Fibroblast of gingiva (primary cell): ENCODE measurements at regions not wholly inside any gene's neighbourhood (a gene's known extent, or its start where the extent isn't known, plus 50 kb on each side); places are given as distances from the start of the nearest gene placed in this dataset.

Experiments used
- DNase-seq: peaks from one replicate; pipeline ENCODE4 v3.0.0-alpha.2; 2011; ENCODE audit warnings: low read depth

DNA sequence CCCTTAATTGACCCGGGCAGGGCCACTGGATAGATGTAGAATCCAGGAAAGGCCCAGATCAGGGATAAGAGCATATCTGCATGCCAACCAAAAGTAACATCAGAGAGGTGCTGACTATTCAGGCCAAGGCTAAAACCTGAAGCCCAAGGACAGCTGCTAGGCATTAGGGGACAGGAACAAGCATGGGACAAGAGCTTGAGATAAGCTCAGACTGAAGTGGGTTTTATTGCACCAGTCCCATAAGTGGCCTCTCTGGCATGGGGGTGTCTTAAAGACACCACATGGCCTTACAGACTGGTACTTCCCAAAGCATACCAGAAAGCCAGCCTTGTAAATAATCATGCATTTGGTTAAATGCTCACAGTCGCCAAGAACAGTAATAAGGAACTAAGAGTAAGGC lies 376.1 kb downstream of the FBXW7 start:
- DNase-seq, result no peak

DNA sequence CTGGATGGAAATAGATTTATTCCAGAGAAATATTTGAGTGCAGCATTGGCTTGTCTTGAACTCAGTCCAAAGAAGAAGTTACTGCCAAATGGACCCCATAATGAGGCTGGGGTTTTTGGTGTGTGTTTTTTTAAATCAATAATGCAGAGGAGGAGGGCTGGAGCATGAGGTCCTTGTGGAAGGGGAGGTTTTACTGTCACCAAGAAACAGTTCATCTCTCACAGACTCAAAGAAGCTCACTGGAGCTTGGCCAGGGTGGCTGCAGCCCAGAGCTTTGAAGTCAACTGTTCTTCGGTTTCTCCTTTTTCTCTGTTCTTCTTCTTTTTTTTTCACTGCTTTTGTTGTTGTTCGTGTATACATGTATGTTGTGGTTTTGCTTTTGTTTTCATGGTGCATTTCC lies 377.7 kb downstream of the FBXW7 start:
- no peak for DNase-seq

DNA sequence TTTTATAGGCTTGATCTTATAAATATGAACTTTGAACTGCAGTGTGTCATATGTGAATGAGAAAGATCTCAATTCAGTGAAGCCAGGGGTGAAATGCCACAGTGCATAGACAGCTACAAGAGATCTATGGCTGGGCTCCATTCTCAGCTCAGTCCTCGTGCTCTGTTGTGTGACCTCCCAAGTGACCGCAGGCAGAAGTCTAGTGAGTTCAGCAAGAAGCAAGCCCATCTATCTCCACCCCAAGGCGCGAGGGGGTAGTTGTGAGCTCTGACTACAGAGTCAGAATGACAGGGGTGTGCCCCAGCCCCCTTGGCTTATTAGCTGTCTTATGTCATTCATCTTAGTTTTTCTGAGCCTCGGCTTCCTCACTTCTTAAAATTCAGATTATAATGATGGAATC lies 378.3 kb downstream of the FBXW7 start:
- DNase-seq, result no peak

DNA sequence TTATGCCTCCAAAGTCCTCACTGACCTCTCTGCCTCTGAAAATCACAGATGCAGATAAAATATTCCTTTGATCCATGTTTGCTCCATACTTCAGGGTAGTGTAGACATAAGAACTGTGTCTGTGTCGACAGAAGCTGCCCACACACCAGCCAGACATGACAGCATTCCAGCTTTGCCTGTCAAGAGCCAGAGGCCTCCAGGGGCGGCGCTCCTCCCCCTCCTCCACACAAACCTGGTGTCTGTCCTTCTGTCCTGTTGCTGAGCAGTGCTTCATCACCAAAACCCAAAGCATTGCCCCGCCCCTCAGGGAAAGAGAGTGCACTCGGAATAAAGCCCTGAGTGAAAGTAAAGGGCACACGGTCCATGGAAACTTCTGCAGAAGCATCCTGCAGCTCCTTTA lies 379.4 kb downstream of the FBXW7 start:
- DNase-seq, result no peak

DNA sequence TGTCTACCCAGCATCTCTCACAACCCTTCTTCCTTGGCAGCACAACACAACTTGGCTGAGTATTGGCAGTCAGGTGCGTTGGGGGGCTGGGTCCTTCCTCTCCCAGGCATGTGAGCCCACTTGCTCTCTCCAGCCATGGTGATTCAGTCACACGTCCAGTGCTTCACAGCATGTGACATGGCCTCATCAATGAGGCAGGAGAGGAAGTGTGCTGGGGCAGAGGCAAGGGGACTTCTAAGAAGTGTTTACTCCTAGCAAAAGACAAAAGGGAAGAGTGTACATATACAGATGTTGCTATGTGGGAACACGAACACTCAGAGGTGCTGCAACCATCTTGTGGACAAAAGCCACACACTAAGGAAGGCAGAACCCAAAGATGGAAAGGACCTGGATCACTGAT lies 380.8 kb downstream of the FBXW7 start:
- no peak for DNase-seq

DNA sequence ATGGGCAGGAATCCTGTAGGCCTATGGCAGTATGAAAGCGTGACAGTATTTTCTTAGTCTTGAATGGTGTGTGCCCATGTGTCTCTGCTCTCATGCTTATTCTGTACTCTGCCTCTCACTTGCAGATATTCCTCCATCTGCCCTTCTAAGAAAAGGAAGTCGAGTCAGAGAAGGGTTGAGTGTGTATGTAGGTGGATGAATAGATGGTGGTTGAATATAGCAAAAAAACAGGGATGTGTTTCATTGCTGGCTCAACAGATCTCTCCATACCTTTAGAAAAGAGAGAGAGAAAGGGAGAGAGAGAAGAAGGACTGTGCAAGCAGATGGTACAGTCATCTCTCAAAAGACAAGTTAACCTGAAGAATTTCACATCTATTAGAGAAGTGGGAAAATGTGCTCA lies 381.5 kb downstream of the FBXW7 start:
- DNase-seq, result no peak

DNA sequence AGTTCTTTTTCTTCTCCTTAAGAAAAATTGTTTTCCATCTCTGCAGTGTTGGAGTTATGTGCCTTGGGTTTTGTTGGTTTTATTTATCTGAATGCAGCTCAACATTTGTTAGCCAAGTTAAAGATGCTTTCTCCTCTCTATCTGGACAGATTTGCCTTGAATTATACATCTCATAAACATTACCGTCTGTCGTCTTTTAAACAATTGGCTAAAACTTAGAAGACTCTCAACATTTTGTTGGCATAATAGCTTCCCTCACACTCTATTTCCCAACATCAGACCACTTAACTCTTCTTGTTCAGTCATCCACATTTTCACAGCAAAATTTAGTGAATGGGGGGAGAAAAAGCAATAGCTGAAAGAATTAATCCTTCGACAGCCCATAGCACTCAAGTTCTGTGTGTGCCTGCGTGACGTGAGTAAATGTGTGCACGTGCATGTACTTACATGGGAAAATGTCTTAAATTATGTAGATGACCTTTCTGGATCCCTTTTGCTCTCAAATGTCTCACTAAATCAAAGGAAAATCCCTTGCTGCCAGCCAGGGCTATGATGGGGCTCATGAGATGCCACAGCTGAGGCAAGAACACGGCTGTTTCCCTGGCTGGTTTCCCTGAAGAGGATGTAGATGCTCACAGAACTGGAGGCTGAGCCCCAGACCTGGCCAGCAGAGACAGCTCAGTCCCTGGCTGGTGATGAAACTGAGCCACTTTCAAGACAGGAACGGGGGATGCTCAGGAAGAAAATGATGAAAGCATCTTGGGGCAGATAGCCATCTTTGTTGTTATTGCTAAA lies 382.2 kb downstream of the FBXW7 start:
- DNase-seq, result no peak

DNA sequence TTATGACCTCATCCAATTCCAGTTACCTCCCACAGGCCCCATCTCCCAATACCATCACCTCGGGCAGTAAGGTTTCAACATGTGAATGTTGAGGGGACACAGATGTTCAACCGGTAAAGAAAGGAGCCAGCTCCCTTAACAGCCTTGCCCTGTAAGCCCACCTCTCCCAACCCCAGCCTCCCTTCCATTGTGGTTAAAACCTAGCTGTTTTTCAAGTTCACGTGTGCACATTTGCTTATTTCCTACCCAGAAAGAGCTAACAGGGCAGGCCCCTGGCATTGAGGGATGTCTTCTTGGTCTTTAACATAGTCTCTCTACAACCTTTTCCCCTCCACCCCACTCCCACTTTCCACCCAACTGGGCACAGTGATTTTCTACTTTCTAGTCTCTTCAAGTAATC lies 385.7 kb downstream of the FBXW7 start:
- DNase-seq, result no peak

DNA sequence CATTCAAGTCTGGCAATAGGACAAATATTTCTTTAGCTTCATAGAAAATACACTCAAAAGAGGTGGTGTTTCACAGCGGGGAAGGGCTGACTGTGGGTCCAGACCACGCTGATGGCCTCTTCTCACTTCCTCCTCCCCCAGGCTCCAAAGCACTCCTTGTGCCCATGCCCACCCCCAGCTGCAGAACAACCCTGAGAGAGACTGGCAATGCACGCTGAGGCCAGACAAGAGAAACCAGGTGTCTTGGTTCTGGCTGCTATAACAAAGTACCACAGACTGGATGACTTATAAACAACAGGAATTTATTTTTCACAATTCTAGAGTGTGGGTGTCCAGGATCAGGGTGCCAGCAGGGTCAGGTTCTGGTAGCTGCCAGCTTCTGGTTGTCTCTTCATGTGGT lies 386.1 kb downstream of the FBXW7 start:
- no peak for DNase-seq

DNA sequence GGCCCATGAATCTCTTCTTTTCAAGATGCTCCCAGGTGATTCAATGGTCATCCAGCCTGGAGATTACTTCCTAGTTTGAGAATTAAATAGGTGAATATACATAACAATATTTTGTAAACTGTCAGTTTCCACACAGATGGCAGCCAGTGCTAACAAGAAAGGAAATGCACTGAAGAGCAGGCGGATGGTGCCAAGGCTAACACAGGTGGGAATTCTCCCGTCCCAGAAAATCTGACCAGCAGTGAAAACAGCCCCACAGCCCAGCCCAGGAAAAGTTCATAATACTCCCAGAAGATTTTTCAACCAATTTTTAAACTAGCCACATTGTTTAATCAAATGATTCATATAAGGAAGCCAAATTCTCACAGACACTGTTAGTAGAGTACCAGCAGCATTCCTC lies 387.2 kb upstream of the GATB start:
- DNase-seq, result no peak

DNA sequence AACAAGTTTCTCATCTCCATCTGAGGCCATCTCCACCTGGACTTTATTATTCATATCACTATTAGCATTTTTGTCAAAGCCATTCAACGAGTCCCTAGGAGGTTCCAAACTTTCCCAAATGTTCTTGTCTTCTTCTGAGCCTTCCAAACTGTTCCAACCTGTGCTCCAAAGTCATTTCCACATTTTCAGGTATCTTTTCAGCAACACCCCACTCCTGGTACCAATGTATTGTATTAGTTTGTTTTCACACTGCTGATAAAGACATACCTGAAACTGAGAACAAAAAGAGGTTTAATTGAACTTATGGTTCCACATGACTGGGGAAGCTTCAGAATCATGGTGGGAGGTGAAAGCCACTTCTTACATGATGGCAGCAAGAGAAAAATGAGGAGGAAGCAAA lies 385.4 kb upstream of the GATB start:
- DNase-seq, result no peak

DNA sequence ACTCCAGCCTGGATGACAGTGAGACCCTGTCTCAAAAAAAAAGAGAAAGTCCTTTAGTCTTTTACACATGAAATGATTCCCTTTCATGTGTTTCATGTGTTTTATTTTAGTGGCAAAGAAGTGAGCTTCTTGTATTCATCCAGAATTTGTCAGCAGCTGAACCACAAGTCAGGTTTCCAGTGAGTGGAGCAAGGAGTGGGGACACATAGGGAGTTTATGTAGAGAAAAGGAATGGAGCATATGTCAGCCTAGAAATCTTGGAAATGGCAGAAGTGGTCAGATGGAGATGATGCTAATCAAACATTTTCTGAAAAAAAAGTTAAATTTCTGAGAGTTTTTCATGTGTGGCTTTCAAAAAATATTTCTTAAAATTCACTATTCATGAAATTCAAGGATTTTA lies 383.0 kb upstream of the GATB start:
- no peak for DNase-seq

DNA sequence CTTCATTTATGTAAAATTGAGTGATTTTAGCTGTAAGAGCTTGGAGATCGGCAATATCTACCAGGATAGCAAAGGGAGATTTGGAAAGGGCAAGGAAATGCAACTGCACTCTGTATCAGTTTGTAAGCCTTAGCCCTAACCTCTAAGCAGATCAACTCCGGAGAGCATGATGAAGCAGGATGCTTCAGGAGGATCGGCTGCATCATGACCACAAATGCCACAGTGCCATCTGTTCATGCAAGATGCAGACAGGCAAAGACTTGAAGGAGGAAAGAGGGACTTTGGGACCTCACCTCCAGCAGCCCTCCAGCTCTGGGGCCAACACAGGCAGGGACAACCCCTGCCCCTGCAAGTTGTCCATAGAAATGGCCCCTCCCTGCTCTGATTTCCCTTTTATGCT lies 377.6 kb upstream of the GATB start:
- DNase-seq, result no peak

DNA sequence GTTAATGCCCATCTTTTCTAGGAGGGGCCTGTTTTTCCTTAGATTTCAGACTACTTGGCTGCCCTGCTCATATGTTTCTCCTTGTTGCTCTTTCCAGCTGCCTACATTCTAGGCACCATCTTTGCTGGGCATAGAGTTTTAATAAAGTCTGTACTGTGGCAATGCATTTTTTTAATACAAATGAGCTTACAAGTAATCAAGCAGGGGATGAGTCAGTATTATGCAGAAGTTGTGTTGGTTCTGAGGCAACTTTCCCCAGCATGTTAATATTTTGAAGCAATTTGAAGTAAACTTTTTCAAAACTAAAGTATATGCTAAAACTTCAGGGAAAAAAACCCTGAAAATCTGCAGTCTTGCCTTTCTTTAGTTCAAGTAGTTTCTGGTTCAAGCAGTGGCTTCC lies 372.0 kb upstream of the GATB start:
- DNase-seq, result no peak

DNA sequence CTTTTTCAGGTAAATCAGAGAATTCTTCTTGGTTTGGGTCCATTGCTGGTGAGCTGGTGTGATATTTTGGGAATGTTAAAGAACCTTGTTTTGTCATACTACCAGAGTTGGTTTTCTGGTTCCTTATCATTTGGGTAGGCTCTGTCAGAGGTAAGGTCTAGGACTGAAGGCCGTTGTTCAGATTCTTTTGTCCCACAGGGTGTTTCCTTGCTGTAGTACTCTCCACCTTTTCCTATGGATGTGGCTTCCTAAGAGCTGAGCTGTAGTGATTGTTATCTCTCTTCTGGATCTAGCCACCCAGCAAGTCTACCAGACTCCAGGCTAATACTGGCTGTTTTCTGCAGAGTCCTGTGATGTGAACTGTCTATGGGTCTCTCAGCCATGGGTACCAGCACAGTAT lies 367.5 kb upstream of the GATB start:
- no peak for DNase-seq

DNA sequence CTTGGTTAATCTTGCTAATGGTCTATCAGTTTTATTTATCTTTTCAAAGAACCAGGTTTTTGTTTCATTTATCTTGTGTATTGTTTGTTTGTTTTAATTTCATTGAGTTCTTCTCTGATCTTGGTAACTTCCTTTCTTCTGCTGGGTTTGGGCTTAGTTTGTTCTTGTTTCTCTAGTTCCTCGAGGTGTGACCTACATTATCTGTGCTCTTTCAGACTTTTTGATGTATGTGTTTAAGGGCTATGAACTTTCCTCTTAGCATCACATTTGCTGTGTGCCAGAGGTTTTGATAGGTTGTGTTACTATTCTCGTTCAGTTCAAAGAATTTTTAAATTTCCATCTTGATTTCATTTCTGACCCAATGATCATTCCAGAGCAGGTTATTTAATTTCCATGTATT lies 365.4 kb upstream of the GATB start:
- DNase-seq, result no peak

DNA sequence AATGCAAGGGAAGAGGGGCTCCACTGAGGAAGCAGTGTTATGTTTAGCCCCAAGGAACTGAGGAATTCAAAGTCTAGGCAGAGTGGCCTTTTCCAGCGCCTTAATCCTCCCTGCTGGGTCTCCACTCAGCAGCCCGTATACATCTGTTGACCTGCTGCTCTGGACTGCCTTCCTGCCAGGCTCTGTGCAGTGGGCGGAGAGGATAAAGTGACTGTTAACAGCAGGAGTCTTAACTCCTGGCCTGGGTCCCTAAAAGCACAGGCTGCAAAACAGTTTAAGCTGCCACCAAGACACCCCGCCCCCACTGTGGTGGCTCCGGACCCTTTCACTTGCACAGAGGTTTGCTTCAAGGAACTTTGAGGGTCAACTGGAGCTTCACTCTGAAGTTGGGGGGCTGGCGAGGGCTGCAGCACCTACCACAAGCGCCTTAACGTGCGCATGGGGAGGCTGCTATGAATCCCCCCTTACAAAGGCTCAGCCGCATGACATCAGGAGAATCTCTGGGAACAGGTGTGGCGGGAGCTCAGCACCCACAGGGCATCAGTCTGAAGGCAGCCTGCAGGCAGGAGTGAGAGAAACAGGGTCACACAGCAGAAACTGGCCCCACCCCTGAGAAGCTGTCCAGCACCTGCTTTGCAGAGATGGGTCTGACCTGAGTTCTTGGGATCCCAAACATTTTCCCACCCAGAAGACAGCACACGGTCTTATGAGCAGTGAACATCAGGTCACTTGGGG lies 358.2 kb upstream of the GATB start:
- no peak for DNase-seq

DNA sequence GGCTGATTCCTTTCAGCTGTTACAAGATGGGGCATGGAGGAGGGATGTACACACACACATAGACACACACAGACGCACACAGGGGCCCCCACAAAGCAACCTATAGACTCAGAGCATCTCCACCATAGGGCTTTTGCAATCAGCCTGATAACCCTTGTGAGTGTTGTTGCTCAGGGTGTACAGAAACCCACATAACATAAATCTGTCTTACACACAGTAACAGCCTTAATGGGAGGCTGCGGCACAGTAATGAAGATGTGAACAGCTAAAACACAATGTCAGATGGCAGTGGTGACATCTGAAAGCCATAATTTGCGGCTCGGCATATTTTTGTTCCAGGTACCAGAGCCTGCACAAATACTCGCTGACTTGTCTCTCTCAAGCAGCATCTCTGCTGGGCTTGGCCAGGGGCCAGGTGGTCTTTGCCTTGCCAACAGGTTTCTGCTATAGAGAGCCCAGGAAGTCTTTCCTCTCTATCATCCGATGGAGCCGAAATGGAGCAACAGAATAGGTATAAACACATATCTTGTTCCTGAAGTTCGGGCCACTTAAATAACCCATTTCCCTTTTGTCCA lies 357.2 kb upstream of the GATB start:
- DNase-seq, result no peak

DNA sequence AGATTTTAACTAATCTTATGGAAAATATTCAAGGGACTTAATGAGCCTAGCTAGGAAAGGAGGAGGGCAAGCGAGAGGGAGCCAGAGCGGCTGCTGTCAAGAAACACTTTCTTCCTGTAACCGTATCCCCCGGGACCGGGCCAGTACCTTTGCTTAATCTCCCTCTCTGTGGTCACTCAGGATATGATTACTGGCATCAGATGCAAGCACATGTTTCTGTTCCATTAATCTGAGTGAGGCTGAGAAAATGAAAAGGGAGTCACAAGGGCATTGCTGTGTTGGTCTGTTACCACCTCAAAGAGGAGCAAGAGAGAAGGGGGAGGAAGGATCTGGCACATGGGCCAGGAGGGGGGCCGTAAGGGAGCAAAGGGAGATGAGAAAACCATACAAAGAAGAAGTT lies 356.7 kb upstream of the GATB start:
- DNase-seq, result no peak

DNA sequence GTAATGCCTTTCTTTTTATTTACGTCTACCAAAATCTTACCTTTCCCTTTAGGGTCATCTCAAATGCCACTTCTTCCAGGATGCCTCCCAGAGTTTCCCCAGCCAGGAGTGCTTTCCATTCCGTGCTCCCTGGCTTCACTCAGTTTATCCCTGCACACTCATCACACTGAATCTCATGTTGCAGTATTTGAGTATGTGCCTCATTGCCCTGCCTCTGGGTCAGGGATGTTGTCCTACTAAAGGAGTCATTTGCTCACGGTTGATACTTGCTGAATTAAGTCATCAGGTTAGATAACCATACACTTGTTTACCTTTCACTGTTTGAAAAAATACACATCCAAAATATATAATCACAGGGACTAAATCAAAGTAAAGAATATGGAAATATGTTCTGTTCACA lies 356.2 kb upstream of the GATB start:
- DNase-seq, result no peak

DNA sequence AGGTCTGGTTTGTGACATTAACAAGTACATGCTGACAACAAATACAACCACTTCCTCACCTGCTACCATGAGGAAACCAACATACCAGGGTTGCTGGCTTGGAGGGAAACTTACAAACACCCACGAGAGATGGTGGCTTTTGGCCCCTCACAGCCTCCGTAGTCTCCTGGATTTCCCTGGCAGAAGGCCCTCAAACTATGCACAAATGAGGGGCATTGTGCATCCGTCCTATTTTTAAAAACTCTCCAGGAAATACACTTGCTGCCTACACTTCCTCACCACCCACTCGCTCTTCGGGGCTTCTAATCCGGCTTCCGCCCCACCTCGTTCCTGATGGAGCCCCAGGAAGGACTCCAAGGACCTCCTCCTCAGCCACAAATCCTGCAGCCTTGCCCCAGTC lies 355.0 kb upstream of the GATB start:
- no peak for DNase-seq

DNA sequence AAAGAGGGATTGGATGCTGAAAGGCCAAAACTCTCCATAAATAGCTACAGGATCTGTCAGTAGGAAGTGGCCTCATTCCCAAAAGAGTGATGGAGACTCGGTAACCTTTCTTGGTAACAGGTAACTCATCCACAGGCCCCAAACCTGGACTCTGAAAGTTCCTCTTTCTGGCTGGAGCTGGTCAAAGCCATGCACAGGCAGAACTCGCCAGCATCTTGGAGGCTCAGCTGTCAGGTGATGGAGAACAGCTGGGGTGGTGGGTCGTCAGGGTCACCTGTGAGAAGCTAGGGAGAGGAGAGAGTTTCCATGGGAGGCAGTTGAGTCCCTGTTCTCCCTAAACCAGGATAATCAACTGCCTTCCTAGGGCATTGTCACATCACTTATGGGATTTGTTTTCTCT lies 354.3 kb upstream of the GATB start:
- no peak for DNase-seq

DNA sequence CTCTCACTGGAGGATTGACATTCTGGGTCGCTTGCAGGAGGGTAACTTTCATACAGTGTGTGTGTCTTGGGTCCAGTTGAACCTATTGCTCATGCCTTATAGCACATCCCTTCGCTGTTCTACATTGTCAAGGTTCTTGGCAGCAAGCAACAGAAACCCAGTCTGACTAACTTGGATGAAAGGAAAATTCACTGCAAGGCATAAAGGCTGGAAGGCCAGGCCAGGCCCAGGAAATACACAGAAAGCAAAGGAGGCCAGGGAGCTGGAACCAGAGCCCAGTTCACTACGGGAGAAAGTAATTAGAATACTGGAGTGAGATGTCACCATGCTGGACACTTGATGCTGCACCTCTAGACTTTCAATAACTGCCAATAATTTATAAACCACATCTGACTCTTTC lies 353.8 kb upstream of the GATB start:
- DNase-seq, result no peak

DNA sequence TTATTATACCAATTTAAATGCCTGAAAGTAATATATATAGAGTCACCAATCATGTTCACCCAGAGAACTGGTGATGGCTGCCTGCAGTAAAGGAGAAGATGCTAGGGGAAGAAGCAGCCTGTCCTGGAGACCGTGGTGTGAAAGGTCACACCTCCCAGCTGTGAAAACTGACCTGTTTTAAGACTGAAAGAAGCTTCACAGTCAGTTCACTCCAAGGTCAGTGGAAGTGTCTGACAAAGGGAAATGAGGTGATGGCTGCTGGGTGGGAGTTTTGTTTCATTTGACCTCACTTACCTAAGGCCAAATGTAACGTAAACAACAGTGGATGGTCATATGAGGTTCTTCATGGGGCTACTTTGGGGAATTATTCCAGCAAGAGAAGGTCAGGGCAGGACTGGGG lies 352.1 kb upstream of the GATB start:
- DNase-seq, result no peak
